ENCODE measurements at regions not wholly inside any gene's neighbourhood (a gene's known extent, or its start where the extent isn't known, plus 50 kb on each side); places are given as distances from the start of the nearest gene placed in this dataset.

GRCh38 chr14:85442996-85443395 is 86.9 kb upstream of the FLRT2 start:
- DNase-seq, result no peak

GRCh38 chr14:85444635-85445034 is 85.3 kb upstream of the FLRT2 start:
- DNase-seq, result no peak

- no peak for DNase-seq
Observed at GRCh38 chr14:85445151-85445795, 84.7 kb upstream of the FLRT2 start.

- no peak for DNase-seq
Observed at GRCh38 chr14:85447883-85448282, 82.1 kb upstream of the FLRT2 start.

- DNase-seq, result no peak
Observed at GRCh38 chr14:85451421-85451820, 78.5 kb upstream of the FLRT2 start.

GRCh38 chr14:85453401-85454225 is 76.3 kb upstream of the FLRT2 start:
- DNase-seq, result no peak

- DNase-seq, result no peak
Observed at GRCh38 chr14:85454226-85454813, 75.6 kb upstream of the FLRT2 start.

- DNase-seq, result no peak
Observed at GRCh38 chr14:85459361-85460000, 70.5 kb upstream of the FLRT2 start.

GRCh38 chr14:85461432-85462133 is 68.4 kb upstream of the FLRT2 start:
- DNase-seq, result no peak

- no peak for DNase-seq
Observed at GRCh38 chr14:85463512-85463911, 66.4 kb upstream of the FLRT2 start.

- no peak for DNase-seq
Observed at GRCh38 chr14:85464135-85464895, 65.6 kb upstream of the FLRT2 start.

GRCh38 chr14:85466678-85467077 is 63.3 kb upstream of the FLRT2 start:
- DNase-seq, result no peak

- no peak for DNase-seq
Observed at GRCh38 chr14:85468816-85469215, 61.1 kb upstream of the FLRT2 start.

- no peak for DNase-seq
Observed at GRCh38 chr14:85471156-85471555, 58.8 kb upstream of the FLRT2 start.

- DNase-seq, result no peak
Observed at GRCh38 chr14:85471744-85472143, 58.2 kb upstream of the FLRT2 start.

- DNase-seq, result no peak
Observed at GRCh38 chr14:85474431-85474830, 55.5 kb upstream of the FLRT2 start.

- DNase-seq, result no peak
Observed at GRCh38 chr14:85475113-85475512, 54.8 kb upstream of the FLRT2 start.

- DNase-seq, result no peak
Observed at GRCh38 chr14:85479306-85479705, 50.6 kb upstream of the FLRT2 start.

- no peak for DNase-seq
Observed at GRCh38 chr14:85479771-85480170, 50.2 kb upstream of the FLRT2 start.
